H9 (cell line): ENCODE measurements at regions not wholly inside any gene's neighbourhood (a gene's known extent, or its start where the extent isn't known, plus 50 kb on each side); places are given as distances from the start of the nearest gene placed in this dataset.

Experiments used
- DNase-seq: peaks from one replicate; pipeline ENCODE4 v3.0.0-alpha.2; 2017
- H2AFZ ChIP-seq: one replicate; pipeline ENCODE4 v1.6.1; 2013; ENCODE audit warnings: mild to moderate bottlenecking, low read length, control low read depth, moderate library complexity
- H2AK5ac ChIP-seq: 2 replicates; pipeline ENCODE4 v1.6.1; 2013; ENCODE audit warnings: low read length, control low read depth, mixed read lengths; ENCODE audit not compliant: insufficient read length
- H2BK120ac ChIP-seq: one replicate; pipeline ENCODE4 v1.6.1; 2013; ENCODE audit warnings: low read depth, mild to moderate bottlenecking, low read length, control low read depth, inconsistent platforms; ENCODE audit not compliant: poor library complexity, severe bottlenecking
- H2BK12ac ChIP-seq: 2 replicates; pipeline ENCODE4 v1.6.1; 2013; ENCODE audit warnings: low read length, control low read depth, mixed read lengths, low read depth; ENCODE audit not compliant: insufficient read length
- H2BK15ac ChIP-seq: 2 replicates; pipeline ENCODE4 v1.6.1; 2013; ENCODE audit warnings: low read depth, low read length, control low read depth
- H2BK20ac ChIP-seq: one replicate; pipeline ENCODE4 v1.6.1; 2013; ENCODE audit warnings: low read depth, mild to moderate bottlenecking, low read length, control low read depth, inconsistent platforms; ENCODE audit not compliant: poor library complexity, severe bottlenecking
- H2BK5ac ChIP-seq: 2 replicates; pipeline ENCODE4 v1.6.1; 2013; ENCODE audit warnings: low read length, control low read depth, mixed read lengths; ENCODE audit not compliant: insufficient read length
- H3K14ac ChIP-seq: 2 replicates; pipeline ENCODE4 v1.6.1; 2013; ENCODE audit warnings: low read length, control low read depth; ENCODE audit not compliant: insufficient read depth
- H3K18ac ChIP-seq: 2 replicates; pipeline ENCODE4 v1.6.1; 2013; ENCODE audit warnings: low read depth, mild to moderate bottlenecking, mixed read lengths, low read length, control low read depth; ENCODE audit not compliant: insufficient read length
- H3K23ac ChIP-seq: 2 replicates; pipeline ENCODE4 v1.6.1; 2013; ENCODE audit warnings: low read length, control low read depth, mixed read lengths, low read depth; ENCODE audit not compliant: insufficient read length
- H3K23me2 ChIP-seq: 2 replicates; pipeline ENCODE4 v1.6.1; 2013; ENCODE audit warnings: low read depth, mild to moderate bottlenecking, mixed read lengths, low read length, control low read depth; ENCODE audit not compliant: insufficient read length, poor library complexity, severe bottlenecking
- H3K27ac ChIP-seq: 2 replicates; pipeline ENCODE4 v1.5.1; 2013; ENCODE audit warnings: low read length, control low read depth, mixed read lengths, low read depth; ENCODE audit not compliant: insufficient read length
- H3K27me3 ChIP-seq: 2 replicates; pipeline ENCODE4 v1.6.1; 2013; ENCODE audit warnings: low read length, control low read depth, inconsistent platforms; ENCODE audit not compliant: insufficient read depth
- H3K4ac ChIP-seq: 2 replicates; pipeline ENCODE4 v1.6.1; 2013; ENCODE audit warnings: low read depth, mild to moderate bottlenecking, control low read depth, inconsistent platforms, low read length, moderate library complexity
- H3K4me1 ChIP-seq: 2 replicates; pipeline ENCODE4 v1.6.1; 2013; ENCODE audit warnings: low read length, control low read depth, inconsistent platforms; ENCODE audit not compliant: insufficient read depth
- H3K4me2 ChIP-seq: 2 replicates; pipeline ENCODE4 v1.6.1; 2013; ENCODE audit warnings: low read length, control low read depth, mixed read lengths; ENCODE audit not compliant: insufficient read length, insufficient read depth
- H3K56ac ChIP-seq: 2 replicates; pipeline ENCODE4 v1.6.1; 2013; ENCODE audit warnings: low read depth, mild to moderate bottlenecking, mixed read lengths, low read length, control low read depth; ENCODE audit not compliant: insufficient read length
- H3K79me1 ChIP-seq: 2 replicates; pipeline ENCODE4 v1.6.1; 2013; ENCODE audit warnings: low read depth, mild to moderate bottlenecking, moderate library complexity, low read length, control low read depth, inconsistent platforms; ENCODE audit not compliant: insufficient read depth, poor library complexity, severe bottlenecking
- H3K79me2 ChIP-seq: 2 replicates; pipeline ENCODE4 v1.6.1; 2013; ENCODE audit warnings: low read length, control low read depth, inconsistent platforms; ENCODE audit not compliant: insufficient read depth
- H3K9ac ChIP-seq: 2 replicates; pipeline ENCODE4 v1.6.1; 2013; ENCODE audit warnings: low read length, control low read depth, mixed read lengths; ENCODE audit not compliant: insufficient read length; ENCODE audit errors: extremely low read depth
- H3K9me3 ChIP-seq: one replicate; pipeline ENCODE4 v1.6.1; 2013; ENCODE audit warnings: low read depth, low read length, inconsistent platforms; ENCODE audit not compliant: control insufficient read depth
- H3T11ph ChIP-seq: one replicate; pipeline ENCODE4 v1.6.1; 2013; ENCODE audit warnings: mild to moderate bottlenecking, low read length, control low read depth, inconsistent platforms
- H4K20me1 ChIP-seq: one replicate; pipeline ENCODE4 v1.6.1; 2013; ENCODE audit not compliant: control insufficient read depth, insufficient read length, insufficient read depth
- H4K5ac ChIP-seq: 2 replicates; pipeline ENCODE4 v1.6.1; 2013; ENCODE audit warnings: low read depth, mild to moderate bottlenecking, mixed read lengths, low read length, control low read depth; ENCODE audit not compliant: insufficient read length
- H4K8ac ChIP-seq: replicated peaks from 2 replicates; pipeline ENCODE4 v1.6.1; 2013; ENCODE audit warnings: low read length, control low read depth, mixed read lengths, low read depth; ENCODE audit not compliant: insufficient read length
- H4K91ac ChIP-seq: 2 replicates; pipeline ENCODE4 v1.6.1; 2013; ENCODE audit warnings: low read depth, mild to moderate bottlenecking, moderate library complexity, mixed read lengths, low read length, control low read depth; ENCODE audit not compliant: insufficient read length
- H3K27ac Mint-ChIP-seq, 3 experiments: 2 replicates in 2 of 3; 3 replicates in 1 of 3; pipeline ENCODE4 v1.8.0; 2020 to 2021; ENCODE audit warnings: mixed read lengths in 3 of 3, mild to moderate bottlenecking in 1 of 3, moderate library complexity in 1 of 3
- H3K27me3 Mint-ChIP-seq: 2 replicates; pipeline ENCODE4 v1.8.0; 2021; ENCODE audit warnings: low read depth, mild to moderate bottlenecking, moderate library complexity, mixed read lengths
- H3K36me3 Mint-ChIP-seq, 3 experiments: 2 replicates in 2 of 3; 3 replicates in 1 of 3; pipeline ENCODE4 v1.8.0; 2020 to 2021; ENCODE audit warnings: low read depth in 3 of 3, mixed read lengths in 3 of 3; ENCODE audit not compliant: insufficient read depth in 1 of 3
- H3K4me1 Mint-ChIP-seq, 2 experiments: 2 replicates each; pipeline ENCODE4 v1.8.0; 2020; ENCODE audit warnings: mixed read lengths in 2 of 2
- H3K4me3 Mint-ChIP-seq, 2 experiments: 2 replicates in 1 of 2; 3 replicates in 1 of 2; pipeline ENCODE4 v1.8.0; 2020 to 2021; ENCODE audit warnings: mild to moderate bottlenecking in 2 of 2, mixed read lengths in 2 of 2, moderate library complexity in 1 of 2
- H3K9me3 Mint-ChIP-seq, 2 experiments: 2 replicates in 1 of 2; 3 replicates in 1 of 2; pipeline ENCODE4 v1.8.0; 2020; ENCODE audit warnings: mild to moderate bottlenecking in 2 of 2, mixed read lengths in 2 of 2, moderate library complexity in 1 of 2
- CTCF ChIP-seq: fragments of 200-600 bp; sonication (generic); conservative IDR thresholded peaks from 3 replicates; pipeline ENCODE4 v1.8.0; 2021; ENCODE audit warnings: antibody characterized with exemption, mild to moderate bottlenecking
- WGBS: extraction: QIAGEN DNeasy Blood & Tissue Kit; methylation state at CpG from one replicate; pipeline ENCODE4 v1.1.7; 2013; ENCODE audit warnings: missing lambda C conversion rate, low lambda C conversion rate, mixed read lengths; ENCODE audit not compliant: insufficient read length; ENCODE audit errors: extremely low coverage; 5-methylcytosine and 5-hydroxymethylcytosine counted together

- Histone ChIP-seq H3K23ac (no peak overlapping the region), H3K14ac (no peak overlapping the region), H3K23me2 (no peaks in the 10 kb centered on the region), H2BK120ac (no peak overlapping the region), H3K9ac (no peak overlapping the region), H2BK12ac (no peak overlapping the region), H4K91ac (no peak overlapping the region), H3K4me1 (no peaks in the 10 kb centered on the region), H3K9me3 (no peaks in the 10 kb centered on the region), H3K79me2 (no peaks in the 10 kb centered on the region), H4K8ac (no peak overlapping the region), H2BK15ac (no peak overlapping the region), H3K18ac (no peak overlapping the region), H3K4ac (no peak overlapping the region), H4K5ac (no peak overlapping the region), H3K27me3 (no peaks in the 10 kb centered on the region), H3K56ac (no peak overlapping the region), H3K27ac (no peak overlapping the region), H3K4me2 (no peak overlapping the region), H2AFZ (no peak overlapping the region), H2AK5ac (no peak overlapping the region), H3K79me1 (no peaks in the 10 kb centered on the region), H4K20me1 (no peaks in the 10 kb centered on the region), H2BK5ac (no peak overlapping the region), H3T11ph (no peak overlapping the region), H2BK20ac (no peak overlapping the region)
- no peak overlapping the region for H3K4me3 Mint-ChIP-seq
- no peak for TF ChIP-seq CTCF
- WGBS = no CpG with 5 or more reads among the region's 2 CpGs
- peaks cover 4 to 15% of the 10 kb centered on the region in 2 experiments; a peak in 3 of 4 replicates for H3K4me1 Mint-ChIP-seq
- no peak overlapping the region for H3K27ac Mint-ChIP-seq
- H3K36me3 Mint-ChIP-seq = peaks cover 2 to 10% (median 4%) of the 10 kb centered on the region in 3 experiments; a peak in 4 of 7 replicates
- no peak for DNase-seq
- peaks cover 2 to 3% of the 10 kb centered on the region in 2 experiments; a peak in 2 of 5 replicates for H3K9me3 Mint-ChIP-seq
- no peaks in the 10 kb centered on the region for H3K27me3 Mint-ChIP-seq
Observed at GRCh38 chr10:57952741-57953140, 315.0 kb downstream of the IPMK start.
